ENCODE measurements at regions not wholly inside any gene's neighbourhood (a gene's known extent, or its start where the extent isn't known, plus 50 kb on each side); places are given as distances from the start of the nearest gene placed in this dataset.
A peak's percentile ranks its signal among the peaks of the same experiment; 100 is the strongest.

DNA sequence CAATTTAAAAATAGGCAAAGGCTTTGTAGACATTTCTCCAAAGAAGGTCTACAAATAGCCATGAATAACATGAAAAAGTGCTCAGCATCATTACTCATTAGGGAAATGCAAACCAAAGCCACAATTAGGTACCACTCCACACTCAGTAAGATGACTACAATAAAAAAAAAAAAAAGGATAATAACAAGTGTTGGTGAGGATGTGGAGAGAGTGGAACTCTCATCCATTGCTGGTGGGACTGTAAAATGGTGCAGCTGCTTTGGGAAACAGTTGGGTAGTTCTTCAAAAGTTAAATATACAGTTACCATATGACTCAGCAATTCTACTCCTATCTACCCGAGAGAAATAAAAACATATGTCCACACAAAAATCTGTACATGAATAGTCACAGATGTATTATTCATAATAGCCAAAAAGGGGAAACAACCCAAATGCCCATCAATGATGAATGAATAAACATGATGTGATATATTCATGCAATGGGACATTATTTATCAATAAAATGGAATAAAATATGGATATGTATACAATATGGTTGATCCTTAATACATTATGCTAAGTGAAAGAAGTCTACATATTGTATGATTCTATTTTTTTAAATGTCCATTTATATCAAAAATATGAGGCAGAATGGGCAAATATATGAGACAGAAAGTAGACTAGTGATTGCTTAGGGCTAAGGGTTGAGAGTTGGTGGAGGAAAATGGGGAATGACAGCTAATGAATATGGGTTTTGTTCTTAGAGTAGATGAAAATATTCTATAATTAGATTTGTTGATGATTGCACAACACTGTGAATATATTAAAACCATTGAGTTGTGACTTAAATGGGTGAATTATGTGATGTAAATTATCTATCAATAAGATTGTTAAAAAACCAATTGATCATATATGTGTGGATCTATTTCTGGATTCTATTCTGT, 66.1 kb upstream of the SMAD3 start:
- Mint-ChIP-seq H3K9me3 (peaks cover 3% of the 10 kb centered on the region), H3K4me3 (no peak overlapping the region), H3K36me3 (no peaks in the 10 kb centered on the region), H3K27ac (no peak overlapping the region), H3K27me3 (peaks cover 0 to 5% of the 10 kb centered on the region in 2 donors), H3K4me1 (ENCODE audit: low read depth in 2 of 2) (no peaks in the 10 kb centered on the region)
- no peak for DNase-seq (ENCODE audit: low spot score)
- ATAC-seq = no peak

GRCh38 chr15:67000896-67001295, 64.5 kb upstream of the SMAD3 start:
- Mint-ChIP-seq H3K4me1 (ENCODE audit: low read depth in 2 of 2) (no peaks in the 10 kb centered on the region), H3K36me3 (no peaks in the 10 kb centered on the region), H3K27ac (no peak overlapping the region), H3K9me3 (peaks cover 3% of the 10 kb centered on the region), H3K4me3 (no peak overlapping the region), H3K27me3 (peaks cover 0 to 5% of the 10 kb centered on the region in 2 donors)
- no peak for ATAC-seq
- no peak for DNase-seq (ENCODE audit: low spot score)

DNA sequence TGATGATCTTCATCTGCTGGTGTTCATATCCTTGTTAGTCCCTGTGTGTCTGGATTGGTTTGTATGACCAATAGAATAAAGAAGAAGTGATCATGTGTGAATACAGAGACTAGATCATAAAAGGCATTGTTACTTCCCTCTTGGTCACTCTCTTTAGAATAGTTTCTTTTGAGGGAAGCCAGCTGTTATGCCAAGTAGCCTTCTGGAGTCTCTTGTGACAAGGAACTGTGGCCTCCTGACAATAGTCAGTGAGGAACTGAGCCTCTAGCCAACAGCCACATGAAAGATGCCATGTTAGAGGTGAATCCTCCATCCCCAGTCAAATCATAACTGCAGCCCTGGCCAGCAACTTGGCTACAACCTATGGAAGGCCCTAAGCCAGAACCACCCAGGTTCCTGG, 63.0 kb upstream of the SMAD3 start:
- H3K27me3 Mint-ChIP-seq = peaks cover 0 to 6% of the 10 kb centered on the region in 2 donors
- H3K27ac Mint-ChIP-seq = no peak overlapping the region
- no peak overlapping the region for H3K4me3 Mint-ChIP-seq
- H3K36me3 Mint-ChIP-seq = no peaks in the 10 kb centered on the region
- no peaks in the 10 kb centered on the region for H3K4me1 Mint-ChIP-seq (ENCODE audit: low read depth in 2 of 2)
- ATAC-seq (no peak), DNase-seq (ENCODE audit: low spot score) (no peak)
- H3K9me3 Mint-ChIP-seq = peaks cover 3% of the 10 kb centered on the region

- ATAC-seq (no peak), DNase-seq (ENCODE audit: low spot score) (no peak)
- H3K36me3 Mint-ChIP-seq = no peaks in the 10 kb centered on the region
- H3K4me1 Mint-ChIP-seq (ENCODE audit: low read depth in 2 of 2) = no peaks in the 10 kb centered on the region
- no peak overlapping the region for H3K27ac Mint-ChIP-seq
- no peaks in the 10 kb centered on the region for H3K9me3 Mint-ChIP-seq
- peaks cover 0 to 9% of the 10 kb centered on the region in 2 donors for H3K27me3 Mint-ChIP-seq
- no peak overlapping the region for H3K4me3 Mint-ChIP-seq
Observed at GRCh38 chr15:67003586-67003985, 61.8 kb upstream of the SMAD3 start.

DNA sequence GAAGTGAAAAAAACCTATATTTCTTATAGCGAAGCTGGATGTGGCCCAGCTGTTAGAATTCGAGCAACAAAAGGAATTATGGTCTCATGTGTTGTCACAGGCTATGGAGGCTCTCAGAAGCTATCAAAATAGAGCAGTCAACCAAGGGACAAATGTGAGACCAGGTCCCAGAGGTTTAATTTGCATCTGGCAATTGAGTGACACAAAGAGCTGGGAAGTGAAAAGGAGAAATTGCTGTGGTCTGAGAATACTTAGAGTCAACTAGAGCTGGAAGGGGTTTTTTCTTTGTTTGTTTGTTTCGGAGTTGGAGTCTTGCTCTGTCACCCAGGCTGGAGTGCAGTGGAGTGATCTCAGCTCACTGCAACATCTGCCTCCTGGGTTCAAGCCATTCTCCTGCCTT, 61.3 kb upstream of the SMAD3 start:
- H3K4me1 Mint-ChIP-seq (ENCODE audit: low read depth in 2 of 2) = no peaks in the 10 kb centered on the region
- peaks cover 0 to 9% of the 10 kb centered on the region in 2 donors for H3K27me3 Mint-ChIP-seq
- no peaks in the 10 kb centered on the region for H3K9me3 Mint-ChIP-seq
- peak overlapping the region in 1 of 2 donors; percentile 17 for H3K27ac Mint-ChIP-seq
- no peak for ATAC-seq
- no peak overlapping the region for H3K4me3 Mint-ChIP-seq
- no peaks in the 10 kb centered on the region for H3K36me3 Mint-ChIP-seq
- DNase-seq (ENCODE audit: low spot score) = no peak

DNA sequence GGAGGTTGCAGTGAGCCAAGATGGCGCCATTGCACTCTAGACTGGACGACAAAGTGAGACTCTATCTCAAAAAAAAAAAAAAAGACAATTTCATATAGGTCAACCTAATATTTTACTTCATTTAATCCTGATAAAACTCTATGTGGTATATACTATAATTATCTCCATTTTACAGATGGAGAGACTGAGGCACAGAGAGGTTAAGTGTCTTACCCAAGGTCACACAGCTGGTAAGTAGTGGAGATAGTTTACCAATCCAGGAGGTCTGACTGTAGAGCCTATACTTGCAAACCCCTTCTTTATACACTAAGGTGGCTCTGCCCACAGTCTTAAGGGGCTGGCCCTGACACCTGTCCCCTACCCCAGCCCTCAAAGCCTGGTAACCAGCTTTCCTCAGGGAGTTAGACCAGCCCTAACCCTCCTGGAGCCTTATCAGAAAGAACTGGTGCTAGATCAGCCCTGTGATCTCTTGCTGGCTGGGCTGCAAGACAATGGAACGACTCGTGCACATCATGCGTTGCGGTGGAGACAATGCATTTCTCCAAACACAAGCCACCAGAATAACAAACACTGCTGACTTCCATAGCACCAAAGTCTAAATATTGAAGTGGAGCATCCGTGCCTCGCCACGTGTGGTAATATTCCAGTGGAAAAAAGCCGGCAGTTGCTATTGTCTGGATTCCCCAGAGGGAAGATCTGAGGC, 60.0 kb upstream of the SMAD3 start:
- DNase-seq (ENCODE audit: low spot score) (no peak), ATAC-seq (no peak)
- Mint-ChIP-seq H3K4me3 (no peak overlapping the region), H3K36me3 (no peaks in the 10 kb centered on the region), H3K4me1 (ENCODE audit: low read depth in 2 of 2) (no peaks in the 10 kb centered on the region), H3K27me3 (peaks cover 0 to 9% of the 10 kb centered on the region in 2 donors), H3K9me3 (no peaks in the 10 kb centered on the region), H3K27ac (no peak overlapping the region)

DNA sequence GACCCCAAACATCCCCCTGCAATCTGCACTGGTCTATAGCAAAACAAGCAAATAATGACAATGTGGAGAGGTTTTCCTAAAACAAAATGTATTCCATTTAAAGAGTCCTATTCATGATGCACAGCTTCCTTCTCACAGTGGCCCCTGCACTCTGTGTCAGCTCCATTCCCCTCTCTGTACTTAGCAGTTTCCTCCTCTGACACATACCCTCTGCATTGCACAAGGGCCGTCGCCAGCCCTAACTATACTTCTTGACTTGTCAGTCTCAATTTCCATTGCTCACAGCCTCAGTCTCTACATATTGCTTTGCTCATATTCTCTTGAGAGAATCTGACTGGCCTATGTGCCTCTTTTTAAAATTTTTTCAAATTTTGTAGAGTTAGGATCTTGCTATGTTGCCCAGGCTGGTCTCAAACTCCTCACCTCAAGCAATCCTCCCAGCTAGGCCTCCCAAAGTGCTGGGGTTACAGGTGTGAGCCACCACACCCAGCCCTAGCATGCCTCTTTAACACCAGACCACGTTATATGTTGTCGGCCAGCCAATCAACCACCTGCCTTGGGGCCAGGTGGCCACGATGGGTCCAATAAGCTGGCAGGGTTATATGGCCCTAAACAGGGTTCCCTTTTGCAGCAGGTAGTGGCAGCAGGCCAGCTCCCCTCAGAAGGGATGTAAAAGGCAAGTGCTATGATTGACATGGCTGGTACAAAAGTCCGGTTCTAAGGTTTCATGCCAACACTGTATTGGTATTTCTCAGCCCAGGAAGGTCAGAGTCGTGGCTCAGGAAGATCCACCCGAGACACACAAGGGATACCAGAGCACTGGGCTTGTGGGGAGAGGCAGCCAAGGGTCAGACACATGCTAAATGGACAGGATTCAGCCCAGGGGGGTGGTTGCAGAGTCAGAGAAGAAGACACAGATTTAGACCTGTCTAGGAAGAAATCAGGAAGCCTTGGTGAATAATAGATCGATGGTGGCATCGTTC, 59.0 kb upstream of the SMAD3 start:
- DNase-seq (ENCODE audit: low spot score) = no peak
- Mint-ChIP-seq H3K9me3 (no peaks in the 10 kb centered on the region), H3K27ac (no peak overlapping the region), H3K4me1 (ENCODE audit: low read depth in 2 of 2) (no peaks in the 10 kb centered on the region), H3K36me3 (no peaks in the 10 kb centered on the region), H3K4me3 (no peak overlapping the region), H3K27me3 (peaks cover 0 to 4% of the 10 kb centered on the region in 2 donors)
- no peak for ATAC-seq

GRCh38 chr15:67009576-67010569, 55.5 kb upstream of the SMAD3 start:
- Mint-ChIP-seq H3K4me3 (no peak overlapping the region), H3K9me3 (no peaks in the 10 kb centered on the region), H3K27me3 (peaks cover 0 to 4% of the 10 kb centered on the region in 2 donors), H3K27ac (no peak overlapping the region), H3K36me3 (no peaks in the 10 kb centered on the region), H3K4me1 (ENCODE audit: low read depth in 2 of 2) (no peaks in the 10 kb centered on the region)
- DNase-seq (ENCODE audit: low spot score) = no peak
- peak in 1 of 2 donors; percentile 53 for ATAC-seq

DNA sequence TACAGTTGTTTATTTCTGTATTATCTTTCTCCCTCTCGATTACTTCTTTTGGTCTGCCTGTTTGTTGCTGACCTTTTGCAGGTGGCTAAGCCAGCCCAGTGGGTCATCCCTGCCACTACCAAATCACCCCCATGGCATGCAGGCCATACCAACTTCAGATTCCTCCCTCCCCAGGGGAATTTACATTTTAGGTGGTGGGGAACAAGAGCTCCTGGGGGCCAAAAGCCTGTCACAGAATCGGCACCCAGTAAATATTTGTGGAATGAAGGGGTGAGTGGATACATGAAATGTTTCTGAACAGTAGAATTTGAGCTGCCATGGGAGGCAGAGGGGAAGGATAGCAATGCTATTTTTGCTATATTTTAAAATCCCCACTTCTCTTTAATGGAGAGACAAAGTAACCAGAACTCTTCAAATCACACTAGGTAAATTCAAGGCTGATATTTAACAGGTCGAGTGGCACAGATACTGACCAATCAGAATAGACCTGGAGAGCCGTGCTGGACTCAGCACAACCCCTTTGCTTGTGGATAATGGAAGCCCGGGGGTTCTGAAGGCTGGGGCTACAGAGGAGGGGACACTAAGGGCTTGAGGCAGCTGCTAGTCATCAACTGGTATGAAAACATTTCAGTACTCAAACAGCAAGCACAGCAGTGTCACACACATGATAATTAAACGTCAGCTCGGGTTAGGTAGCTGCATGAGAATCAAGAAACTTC, 54.3 kb upstream of the SMAD3 start:
- DNase-seq (ENCODE audit: low spot score) (no peak), ATAC-seq (no peak)
- H3K4me3 Mint-ChIP-seq = no peak overlapping the region
- H3K27me3 Mint-ChIP-seq = peaks cover 0 to 4% of the 10 kb centered on the region in 2 donors
- H3K27ac Mint-ChIP-seq = no peak overlapping the region
- no peaks in the 10 kb centered on the region for H3K4me1 Mint-ChIP-seq (ENCODE audit: low read depth in 2 of 2)
- no peaks in the 10 kb centered on the region for H3K9me3 Mint-ChIP-seq
- no peaks in the 10 kb centered on the region for H3K36me3 Mint-ChIP-seq

GRCh38 chr15:67011617-67012005, 53.8 kb upstream of the SMAD3 start:
- Mint-ChIP-seq H3K9me3 (no peaks in the 10 kb centered on the region), H3K4me1 (ENCODE audit: low read depth in 2 of 2) (no peaks in the 10 kb centered on the region), H3K27me3 (peaks cover 0 to 4% of the 10 kb centered on the region in 2 donors), H3K36me3 (no peaks in the 10 kb centered on the region), H3K27ac (no peak overlapping the region), H3K4me3 (no peak overlapping the region)
- no peak for ATAC-seq
- DNase-seq (ENCODE audit: low spot score) = no peak

DNA sequence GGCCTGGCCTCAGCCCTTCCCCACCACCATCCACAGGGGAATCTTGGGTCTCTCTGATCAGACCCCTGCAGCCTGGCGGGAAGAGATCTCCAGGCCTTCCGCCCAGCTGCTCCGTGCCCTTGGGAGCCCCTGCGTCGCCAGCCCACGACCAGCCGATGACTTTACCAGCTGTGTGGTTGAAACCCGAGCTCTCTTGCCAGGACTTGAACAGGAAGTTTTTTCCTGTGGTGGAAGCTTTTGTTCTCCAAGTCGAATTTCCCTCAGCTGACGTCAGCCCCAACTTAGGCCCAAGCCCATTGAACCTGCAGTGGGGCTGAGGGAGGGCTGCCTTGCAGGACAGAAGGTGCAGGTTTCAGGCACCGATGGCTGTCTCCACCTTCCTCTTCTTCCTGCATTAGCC, 51.7 kb upstream of the SMAD3 start:
- no peak for ATAC-seq
- Mint-ChIP-seq H3K9me3 (no peaks in the 10 kb centered on the region), H3K27me3 (peaks cover 0 to 7% of the 10 kb centered on the region in 2 donors), H3K27ac (no peak overlapping the region), H3K4me3 (no peak overlapping the region), H3K36me3 (no peaks in the 10 kb centered on the region), H3K4me1 (ENCODE audit: low read depth in 2 of 2) (peaks cover 0 to 8% of the 10 kb centered on the region in 2 donors)
- DNase-seq (ENCODE audit: low spot score) = no peak
